ENCODE measurements at regions not wholly inside any gene's neighbourhood (a gene's known extent, or its start where the extent isn't known, plus 50 kb on each side); places are given as distances from the start of the nearest gene placed in this dataset.

GRCh38 chr2:20507711-20508110 is 60.8 kb downstream of the RHOB start:
- TF ChIP-seq, protein P1, sequence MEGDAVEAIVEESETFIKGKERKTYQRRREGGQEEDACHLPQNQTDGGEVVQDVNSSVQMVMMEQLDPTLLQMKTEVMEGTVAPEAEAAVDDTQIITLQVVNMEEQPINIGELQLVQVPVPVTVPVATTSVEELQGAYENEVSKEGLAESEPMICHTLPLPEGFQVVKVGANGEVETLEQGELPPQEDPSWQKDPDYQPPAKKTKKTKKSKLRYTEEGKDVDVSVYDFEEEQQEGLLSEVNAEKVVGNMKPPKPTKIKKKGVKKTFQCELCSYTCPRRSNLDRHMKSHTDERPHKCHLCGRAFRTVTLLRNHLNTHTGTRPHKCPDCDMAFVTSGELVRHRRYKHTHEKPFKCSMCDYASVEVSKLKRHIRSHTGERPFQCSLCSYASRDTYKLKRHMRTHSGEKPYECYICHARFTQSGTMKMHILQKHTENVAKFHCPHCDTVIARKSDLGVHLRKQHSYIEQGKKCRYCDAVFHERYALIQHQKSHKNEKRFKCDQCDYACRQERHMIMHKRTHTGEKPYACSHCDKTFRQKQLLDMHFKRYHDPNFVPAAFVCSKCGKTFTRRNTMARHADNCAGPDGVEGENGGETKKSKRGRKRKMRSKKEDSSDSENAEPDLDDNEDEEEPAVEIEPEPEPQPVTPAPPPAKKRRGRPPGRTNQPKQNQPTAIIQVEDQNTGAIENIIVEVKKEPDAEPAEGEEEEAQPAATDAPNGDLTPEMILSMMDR (optimal IDR thresholded peaks at IDR 0.05 in 1 of 3, IDR thresholded peaks at IDR 0.05 in 1 of 3, conservative IDR thresholded peaks at IDR 0.05 in 1 of 3; ENCODE audit: extremely low read depth in 1 of 3, insufficient read depth in 2 of 3, low read length in 3 of 3): no peak
- no peak for TF ChIP-seq EZH2 (IDR thresholded peaks at IDR 0.05; ENCODE audit: low read length)

Measured in keratinocyte (primary cell).